Activated T-cell treated with anti-CD3 and anti-CD28 coated beads, Interleukin-2, amount 50 U/mL, for 1 hour (primary cell): ENCODE measurements at regions not wholly inside any gene's neighbourhood (a gene's known extent, or its start where the extent isn't known, plus 50 kb on each side); places are given as distances from the start of the nearest gene placed in this dataset.

Source experiments
- DNase-seq: peaks from one replicate; pipeline ENCODE4 v3.0.0-alpha.2; 2020

DNA sequence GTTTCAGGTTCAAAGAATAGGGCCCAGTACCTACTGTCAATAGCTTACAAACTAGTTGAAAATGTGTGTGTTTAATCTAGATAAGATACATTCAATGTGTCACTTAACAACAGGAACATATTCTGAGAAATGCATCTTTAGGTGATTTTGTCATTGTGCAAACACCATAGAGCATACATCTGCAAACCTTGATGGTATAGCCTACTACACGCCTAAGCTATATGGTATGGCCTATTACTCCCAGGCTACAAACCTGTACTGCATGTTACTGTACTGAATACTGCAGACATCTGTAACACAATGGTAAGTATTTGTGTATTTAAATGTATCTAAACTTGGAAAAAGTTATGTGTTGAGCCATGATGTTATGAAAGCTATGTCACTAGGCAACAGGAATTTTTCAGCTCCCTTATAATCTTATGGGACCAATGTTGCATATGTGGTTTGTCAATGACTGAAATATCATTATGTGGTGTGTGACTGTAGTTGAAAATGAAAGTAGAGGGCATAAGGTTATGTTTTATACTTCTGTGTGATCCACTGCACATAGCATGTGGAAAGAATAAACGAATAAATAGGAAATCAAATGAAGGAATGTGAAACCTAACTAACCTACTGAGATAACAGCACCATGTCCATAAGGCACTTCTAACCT is 129.0 kb upstream of the CAMK1G start:
- DNase-seq: no peak

DNA sequence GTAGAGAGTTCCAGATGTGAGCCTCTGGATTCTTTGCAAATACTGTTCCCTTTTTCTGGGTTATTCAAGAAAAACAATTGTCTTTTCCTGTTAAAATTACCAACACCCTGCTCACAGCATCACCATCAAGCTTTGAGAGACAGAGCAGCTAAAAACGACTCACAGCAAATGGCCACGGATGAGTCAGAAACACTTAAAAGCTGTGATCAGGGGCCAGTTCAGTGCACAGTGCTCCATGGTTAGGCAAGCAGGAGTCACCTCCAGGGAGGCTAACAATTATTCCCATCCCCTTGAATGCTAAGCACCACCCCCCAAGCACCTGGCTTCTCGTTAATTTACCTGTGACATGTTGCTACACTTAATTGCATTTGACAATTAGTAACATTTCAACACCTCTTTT is 128.4 kb upstream of the CAMK1G start:
- no peak for DNase-seq

DNA sequence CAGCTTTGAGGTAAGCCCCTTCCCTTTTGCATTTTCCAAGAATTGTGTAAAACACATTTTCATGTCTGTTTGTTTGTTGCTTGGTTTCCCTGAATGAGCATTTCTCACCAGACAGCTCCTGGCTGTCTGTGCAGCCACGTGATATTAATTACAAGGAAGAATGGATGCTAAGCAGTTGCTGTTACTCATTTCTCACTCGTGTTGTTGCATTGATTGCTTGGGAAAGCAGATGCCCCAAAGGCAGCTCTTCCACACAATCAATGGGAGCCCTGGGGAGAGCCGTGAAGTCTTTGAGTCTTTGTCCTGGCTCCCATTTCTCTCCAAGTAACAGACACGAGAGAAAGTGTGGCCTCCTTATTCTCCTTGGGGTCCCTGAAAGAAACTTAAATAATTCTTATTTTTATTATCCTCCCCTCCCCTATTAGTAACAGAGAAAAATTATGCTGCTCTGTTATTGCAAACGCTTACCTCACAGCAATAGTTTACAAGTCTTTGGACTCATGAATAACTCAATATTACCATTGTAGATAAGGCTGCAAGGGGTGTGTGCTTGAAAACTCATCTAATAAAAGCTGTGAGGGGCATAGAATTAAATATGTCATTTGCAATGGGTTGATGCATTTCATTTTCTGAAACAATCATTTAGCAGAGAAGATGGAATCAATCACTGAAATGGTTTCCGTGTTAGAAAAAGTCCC is 127.7 kb upstream of the CAMK1G start:
- no peak for DNase-seq

DNA sequence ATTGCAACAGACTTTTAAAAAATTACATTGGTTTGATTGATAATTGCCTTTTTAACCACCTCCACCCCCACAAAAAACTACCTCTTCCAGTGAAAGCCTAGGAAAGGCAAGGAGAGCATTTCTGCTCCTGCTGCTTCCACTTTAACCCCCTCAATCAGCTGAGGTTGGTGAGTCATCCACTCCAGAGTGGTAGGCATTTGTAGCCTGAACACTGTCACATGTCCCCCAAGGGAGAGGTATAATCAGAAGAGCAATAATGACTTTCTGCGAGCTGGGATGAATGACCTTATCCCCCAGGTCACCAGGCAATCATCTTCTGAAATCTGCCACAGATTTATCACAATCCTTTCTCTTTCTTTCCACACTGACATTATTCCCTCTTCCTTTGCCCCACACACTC is 126.6 kb upstream of the CAMK1G start:
- no peak for DNase-seq

DNA sequence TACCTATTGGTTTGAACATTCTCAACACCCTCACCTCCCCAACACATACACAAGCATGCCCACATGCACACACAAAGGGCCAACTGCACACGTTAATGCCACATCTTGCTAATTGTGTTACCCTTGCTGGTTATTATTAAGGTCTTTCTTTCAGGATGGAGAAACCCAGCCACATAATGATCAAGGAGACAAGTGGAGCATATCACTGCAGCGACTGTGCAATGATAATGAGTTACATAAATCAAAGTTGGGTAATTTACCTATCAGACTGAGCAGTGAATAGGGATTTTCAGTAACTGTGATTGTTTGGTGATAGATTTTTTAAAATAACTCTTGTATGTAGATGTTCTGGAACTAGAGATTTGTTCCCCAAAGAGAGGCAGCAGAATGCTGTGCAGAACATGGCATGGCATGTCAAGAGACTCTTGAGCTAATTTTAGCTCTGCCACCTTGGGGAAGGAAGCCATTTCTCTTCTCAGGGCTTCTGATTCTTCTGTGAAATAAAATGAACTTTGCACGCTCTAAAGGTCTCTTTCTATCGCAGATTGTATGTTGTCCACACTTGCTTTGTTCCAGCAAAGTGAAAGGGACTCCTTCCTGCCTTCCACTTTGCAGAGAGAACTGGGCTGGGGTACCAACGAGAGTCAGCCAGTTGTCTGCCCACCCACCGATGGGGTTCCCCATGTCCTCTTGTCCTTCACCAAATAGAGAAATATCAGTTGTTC is 126.0 kb upstream of the CAMK1G start:
- DNase-seq: no peak

DNA sequence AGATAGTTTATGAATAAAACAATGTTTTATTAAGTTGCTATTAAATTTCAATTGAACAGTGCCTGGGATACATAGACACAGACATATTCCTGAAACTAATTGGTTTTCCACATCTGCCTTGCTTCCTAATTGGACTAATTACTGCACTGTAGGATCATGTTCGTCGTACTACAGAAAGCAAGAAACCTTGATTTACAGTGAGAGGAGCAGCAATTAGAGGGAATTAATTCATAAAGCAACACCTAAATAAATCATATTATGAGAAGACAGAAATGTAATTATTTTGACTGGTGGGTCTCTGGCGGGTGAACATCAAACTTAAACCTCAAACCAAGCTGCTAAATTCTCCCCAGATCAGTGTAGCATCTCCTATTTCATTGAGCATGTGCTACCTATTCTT is 124.6 kb upstream of the CAMK1G start:
- no peak for DNase-seq

DNA sequence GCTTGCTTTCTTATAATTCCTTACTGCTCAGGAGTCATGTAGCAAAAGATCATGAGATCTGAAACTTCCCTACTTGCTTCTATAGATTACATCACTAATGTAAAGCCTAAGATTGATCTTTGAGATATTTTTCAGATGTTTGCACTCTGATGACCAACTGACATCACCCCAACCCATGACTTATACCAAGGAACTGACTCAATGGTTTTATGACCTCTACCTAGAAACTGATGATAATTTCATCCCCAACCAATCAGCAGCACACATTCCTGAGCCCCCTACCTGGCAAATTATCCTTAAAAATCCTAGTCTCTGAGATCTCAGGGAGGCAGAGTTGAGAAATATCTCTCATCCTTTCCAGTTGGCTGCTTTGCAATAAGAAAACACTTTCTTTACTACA is 122.3 kb upstream of the CAMK1G start:
- no peak for DNase-seq

DNA sequence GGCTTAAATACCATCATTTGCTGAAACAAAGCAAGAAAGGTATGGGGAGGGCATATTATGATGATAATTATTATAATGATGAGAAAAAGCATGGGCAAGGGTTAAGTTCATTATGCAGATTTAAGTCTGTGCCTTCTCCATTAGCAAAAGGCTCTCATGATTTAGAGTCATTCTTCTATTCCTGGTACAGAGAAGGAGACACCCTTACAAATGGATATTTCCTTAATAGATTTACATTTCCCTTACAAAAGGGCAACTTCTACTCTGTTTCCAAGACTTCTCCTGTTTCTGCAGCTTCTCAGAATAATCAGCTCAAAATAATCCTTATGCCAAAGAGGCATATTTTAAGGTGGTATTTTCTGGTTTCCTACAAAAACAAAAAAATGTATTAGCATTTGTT is 121.1 kb upstream of the CAMK1G start:
- DNase-seq: no peak

DNA sequence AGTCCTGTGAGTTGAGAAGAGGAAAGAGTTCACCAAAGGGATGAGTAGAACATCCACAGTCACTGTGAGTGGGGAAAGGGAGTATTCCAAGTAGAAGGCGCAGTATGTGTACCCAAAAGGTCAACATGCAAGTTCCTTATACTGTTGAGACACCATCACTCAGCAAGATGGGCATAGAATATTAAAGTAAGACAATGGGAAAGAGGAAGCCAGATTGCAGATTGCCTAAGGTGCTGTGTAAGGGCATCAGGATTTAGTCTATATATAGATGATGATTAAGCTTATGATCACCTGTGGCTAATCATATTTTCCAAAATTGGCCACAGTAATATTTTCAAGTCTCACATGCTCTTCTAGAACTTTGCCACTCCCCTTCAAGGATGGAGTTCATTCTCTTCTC is 120.1 kb upstream of the CAMK1G start:
- DNase-seq: no peak

DNA sequence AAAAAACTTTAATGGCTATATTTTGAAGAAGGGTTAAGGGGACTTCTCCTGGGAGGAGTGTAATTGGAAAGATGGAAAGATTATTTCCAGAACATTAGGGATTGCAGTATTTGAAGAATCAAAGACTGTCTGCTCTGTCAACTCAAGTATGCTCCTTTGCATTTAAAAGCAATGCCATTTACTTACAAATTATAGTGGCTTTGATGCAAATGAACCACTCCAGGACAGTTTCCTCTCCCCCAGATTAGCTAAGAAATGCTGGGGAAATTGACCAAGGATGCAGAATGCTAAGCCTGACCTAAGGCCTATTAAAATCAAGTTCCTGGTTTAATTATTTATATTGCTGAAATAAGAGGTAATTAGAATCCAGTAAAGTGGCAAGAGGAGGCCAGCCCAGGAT is 110.5 kb upstream of the CAMK1G start:
- no peak for DNase-seq

DNA sequence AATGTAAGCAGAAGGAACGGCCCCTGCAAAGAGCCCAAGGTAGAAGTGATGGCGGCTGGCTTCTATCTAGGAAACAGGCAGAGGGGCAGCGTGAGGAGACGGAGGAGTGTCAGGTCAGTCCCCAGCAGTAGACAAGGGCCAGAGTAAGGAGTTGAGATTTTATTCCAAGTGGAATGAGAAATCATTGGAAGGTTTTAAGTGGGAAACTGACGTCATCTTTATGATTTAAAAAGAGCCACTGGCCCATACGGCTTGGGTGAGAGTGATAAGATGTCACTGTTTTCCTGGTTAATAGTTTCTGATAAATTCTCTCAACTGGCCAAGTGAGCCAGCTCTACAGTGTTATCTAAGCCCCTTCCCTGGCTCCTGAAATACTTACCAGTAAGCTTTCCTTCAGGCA is 103.2 kb upstream of the CAMK1G start:
- DNase-seq: no peak

DNA sequence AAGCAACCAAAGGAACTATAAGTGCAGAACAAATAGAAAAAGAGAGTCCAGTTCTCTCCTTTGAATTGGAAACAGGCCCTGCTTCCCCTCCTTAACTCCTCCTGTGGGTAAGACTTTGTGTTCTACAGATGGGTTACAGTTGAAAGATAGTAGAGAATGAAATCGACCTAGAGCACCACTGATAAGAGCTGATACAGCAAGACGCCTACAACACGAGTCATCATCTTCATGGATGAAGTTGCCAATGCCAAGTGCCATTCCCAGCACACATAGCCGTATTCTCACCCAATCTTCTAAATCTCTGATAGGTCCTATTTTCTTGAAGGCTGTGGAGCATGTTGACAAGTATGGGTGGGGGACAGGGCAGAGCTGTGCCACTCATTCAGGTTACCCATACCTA is 99.8 kb upstream of the CAMK1G start:
- no peak for DNase-seq

DNA sequence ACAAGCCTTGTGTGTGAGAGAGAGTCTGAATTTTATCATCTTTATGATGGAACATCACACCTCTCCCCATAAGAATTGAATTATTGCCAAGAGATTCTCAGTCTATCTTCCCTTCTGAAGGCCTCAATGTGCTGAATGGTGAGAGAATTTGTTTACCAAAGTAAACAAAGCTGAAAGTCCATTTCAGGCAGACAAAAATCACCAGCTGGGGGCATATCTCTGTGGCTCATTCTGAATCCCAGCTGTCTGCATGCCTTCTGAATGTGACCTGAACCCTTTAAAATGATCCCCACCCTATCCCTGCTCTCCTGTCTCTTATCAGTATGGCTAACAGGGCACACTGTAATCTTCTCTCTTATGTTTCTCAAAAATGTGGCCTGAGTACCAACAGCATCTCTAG is 99.1 kb upstream of the CAMK1G start:
- DNase-seq: no peak

DNA sequence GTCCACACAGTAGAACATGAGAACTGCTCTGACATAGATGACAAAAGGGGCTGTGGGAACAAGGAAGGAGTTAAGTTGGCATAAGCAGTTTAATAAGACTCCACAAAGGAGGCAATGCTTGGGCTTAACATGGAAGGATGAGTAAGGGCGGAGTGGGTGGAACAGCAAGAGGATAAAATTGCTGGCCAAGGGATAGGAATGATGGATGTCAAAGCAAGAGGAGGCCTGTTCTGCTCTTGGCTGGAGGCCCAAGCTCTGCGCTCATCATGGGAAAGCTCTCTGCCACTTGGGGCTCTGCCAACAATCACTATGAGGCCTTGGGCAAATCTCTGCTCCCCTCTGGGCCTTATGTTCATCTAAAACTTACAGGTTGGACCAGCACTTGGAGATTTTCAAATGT is 98.3 kb upstream of the CAMK1G start:
- no peak for DNase-seq

DNA sequence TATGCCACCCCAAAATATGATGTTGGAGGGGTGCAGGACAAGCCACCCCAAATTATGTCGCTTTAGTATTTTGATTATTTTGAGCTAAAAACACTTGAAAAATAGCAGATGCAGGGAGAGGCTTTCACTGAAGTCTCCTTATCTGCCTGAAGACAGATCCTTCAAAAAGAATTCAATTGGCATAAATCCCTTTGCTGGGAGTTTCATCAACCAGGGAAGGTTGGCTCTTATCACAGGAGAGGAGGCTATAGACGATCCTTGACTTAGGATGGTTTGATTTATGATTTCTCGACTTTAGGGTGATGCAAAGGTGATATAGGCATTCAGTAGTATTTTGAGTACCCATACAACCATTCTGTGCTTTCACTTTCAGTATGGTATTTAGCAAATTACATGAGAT is 97.8 kb upstream of the CAMK1G start:
- no peak for DNase-seq

DNA sequence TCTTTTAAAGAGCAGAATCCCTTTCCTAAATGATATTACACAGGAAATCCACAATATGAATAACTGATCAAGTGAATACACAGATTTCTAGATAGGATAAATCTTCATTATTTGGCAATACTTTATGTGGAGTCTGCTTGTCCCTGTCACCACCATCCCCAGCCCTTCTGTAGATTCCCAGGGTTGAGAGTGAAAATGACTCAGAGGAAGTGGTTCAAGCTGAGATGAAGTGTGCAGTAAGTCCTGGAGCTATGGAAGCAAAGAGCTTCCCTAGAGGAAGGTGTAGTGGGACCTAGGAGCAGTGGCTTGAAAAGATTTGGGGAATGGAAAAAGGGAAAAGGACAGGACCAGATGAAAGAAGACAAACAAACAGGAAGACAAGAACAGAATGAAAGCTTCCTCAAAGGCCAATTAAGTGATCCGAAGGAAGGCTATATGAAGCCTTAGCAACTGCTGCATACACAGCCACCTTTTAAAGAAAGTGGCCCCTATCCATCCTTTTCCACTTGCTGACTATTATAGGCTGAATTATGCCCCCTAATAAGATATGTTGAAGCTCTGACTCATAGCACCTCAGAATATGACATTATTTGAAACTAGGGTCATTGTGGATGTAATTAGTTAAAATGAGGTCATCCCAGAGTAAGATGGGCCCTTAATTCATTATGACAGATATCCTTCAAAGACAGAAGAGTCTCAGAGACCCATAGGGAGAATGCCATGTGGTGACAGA is 96.5 kb upstream of the CAMK1G start:
- DNase-seq: no peak

DNA sequence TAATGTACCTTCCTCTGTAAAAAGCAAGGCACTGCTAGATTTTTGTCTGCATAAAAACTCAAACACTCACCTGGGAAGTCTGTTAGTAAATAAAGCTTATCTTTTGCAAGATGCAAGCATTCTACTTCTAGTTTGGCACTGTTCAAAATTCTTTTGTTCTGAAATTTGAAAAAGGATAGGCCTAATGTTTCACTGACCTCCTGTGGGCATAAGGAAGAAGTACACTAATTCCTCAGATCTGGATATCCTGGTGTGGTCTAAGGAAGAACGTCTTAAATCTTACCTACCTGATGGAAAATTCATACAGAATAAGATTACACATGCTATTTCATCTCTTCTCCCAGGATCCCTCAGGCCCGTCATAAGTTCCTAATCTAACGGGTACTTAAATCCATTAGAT is 93.5 kb upstream of the CAMK1G start:
- no peak for DNase-seq

DNA sequence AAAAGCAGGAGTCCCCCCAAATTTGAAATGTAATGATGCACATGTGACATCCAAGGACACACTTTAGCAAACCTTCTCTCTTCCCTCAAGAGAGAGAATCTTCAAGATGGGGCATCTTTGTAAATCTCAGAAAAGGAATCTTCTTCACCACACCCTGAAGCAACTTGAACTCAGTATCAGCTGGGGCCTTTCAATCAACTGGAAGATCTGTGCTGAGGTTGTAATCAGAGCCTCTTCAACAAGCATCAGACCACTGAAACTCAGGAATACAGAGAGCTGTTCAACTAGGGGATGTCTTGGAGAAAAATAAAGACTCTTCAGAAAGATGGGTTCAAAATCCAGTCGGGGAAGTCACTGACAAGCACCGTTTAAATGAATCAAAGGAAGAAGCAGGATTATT is 92.5 kb upstream of the CAMK1G start:
- DNase-seq: no peak

DNA sequence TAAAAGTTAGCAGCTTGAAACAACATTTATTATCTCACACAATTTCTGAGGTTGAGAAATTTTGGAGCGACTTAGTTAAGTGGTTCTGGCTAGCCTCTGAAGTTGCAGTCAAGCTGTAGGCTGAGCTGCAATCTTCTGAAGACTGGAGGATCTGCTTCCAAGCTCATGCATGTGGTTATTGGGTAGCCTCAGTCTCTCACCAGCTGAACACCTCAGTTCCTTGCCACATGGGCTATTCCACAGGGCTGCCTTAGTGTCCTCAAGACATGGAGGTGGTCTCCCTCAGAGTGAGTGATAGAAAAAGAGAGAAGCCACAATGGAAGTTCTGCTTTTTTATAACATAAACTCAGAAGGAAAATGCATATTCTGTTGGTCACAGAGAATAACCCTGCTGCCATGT is 92.0 kb upstream of the CAMK1G start:
- no peak for DNase-seq

DNA sequence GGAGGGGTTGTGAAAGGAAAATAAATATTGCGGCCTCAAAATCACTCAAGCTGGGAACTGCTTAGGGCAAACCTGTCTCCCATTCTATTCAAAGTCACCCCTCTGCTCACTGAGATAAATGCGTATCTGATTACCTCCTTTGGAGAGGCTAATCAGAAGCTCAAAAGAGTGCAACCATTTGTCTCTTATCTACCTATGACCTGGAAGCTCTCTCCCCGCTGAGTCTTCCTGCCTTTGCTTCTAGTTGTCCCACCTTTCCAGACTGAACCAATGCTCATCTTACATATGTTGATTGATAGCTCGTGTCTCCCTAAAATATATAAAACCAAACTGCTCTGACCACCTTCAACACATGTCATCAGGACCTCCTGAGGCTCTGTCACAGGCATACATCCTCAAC is 91.6 kb upstream of the CAMK1G start:
- no peak for DNase-seq

DNA sequence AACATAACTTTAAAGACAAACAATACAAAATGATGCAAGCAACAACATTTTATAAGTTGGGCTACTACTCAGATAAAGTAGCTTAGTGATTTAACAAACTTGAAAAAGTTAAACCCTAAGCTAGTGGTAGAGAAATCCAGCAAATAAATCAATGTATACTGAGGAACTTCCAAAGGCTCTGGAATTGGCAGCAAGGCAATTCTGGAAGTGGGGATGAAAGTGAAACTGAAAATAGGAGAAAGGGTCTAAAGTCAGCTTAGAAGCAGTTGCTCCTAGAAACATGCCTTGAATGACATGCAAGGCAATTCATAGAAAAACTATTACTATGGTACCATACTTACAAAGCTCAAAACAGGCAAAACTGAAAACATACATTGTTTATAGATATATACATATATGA is 90.0 kb upstream of the CAMK1G start:
- no peak for DNase-seq

DNA sequence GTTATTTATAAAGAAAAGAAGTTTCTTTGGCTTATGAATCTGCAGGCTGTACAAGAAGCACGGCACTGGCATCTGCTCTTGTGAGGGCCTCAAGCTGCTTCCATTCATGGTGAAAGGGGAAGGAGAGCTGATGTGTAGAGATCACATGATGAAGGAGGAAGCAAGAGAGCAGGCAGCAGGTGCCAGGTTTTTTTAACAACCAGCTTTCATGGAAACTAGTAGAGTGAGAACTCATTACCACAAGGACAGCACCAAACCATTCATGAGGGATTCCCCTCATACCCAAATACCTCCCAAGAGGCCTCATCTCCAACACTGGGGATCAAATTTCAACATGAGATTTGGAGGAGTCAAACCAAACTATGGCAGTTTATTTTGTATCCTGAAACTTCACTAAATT is 85.8 kb upstream of the CAMK1G start:
- DNase-seq: no peak

DNA sequence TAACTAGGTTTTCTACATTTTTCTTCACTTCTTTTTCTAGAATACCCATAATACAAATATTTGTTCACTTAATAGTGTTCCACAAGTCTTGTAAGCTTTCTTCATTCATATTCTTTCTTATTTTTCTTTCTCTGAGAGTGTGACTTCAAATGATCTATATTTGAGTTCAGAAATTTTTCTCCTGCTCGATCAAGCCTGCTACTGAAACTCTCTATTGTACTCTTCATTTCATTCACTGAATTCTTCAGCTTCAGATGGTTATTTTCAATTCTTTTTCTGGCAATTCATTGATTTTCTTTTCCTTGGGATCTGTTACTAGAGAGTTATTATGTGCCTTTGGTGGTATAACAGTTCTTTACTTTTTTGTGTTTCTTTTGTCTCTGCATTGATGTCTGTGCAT is 82.5 kb upstream of the CAMK1G start:
- no peak for DNase-seq

DNA sequence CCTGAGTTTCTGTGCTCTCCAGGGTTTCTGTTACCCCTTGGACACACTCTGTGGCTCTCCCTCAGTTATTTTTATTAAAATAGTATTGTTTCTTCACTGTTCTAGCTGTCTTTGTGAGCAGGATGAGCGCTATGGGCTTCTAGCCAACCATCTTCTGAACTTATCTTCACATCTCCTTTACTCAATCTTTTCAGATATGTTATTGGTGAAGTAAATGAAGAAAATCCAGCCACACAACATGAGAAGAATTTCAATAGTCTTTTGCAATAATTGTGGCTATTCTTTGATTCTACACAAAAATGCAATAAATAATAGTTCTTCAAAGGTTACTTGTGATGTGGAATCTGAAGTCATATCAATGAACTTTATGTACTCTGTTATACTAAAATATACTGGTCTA is 80.3 kb upstream of the CAMK1G start:
- no peak for DNase-seq
